NT2/D1 (cell line): ENCODE measurements at regions not wholly inside any gene's neighbourhood (a gene's known extent, or its start where the extent isn't known, plus 50 kb on each side); places are given as distances from the start of the nearest gene placed in this dataset.

Source experiments
- SUZ12 ChIP-seq: IDR thresholded peaks from 2 replicates; pipeline ENCODE4 v1.6.1; 2011; ENCODE audit not compliant: insufficient read length, insufficient read depth; ENCODE audit errors: extremely low read depth
- ZNF274 ChIP-seq: IDR thresholded peaks from 2 replicates; pipeline ENCODE4 v1.6.1; 2011; ENCODE audit warnings: mild to moderate bottlenecking, low read depth, low read length

DNA sequence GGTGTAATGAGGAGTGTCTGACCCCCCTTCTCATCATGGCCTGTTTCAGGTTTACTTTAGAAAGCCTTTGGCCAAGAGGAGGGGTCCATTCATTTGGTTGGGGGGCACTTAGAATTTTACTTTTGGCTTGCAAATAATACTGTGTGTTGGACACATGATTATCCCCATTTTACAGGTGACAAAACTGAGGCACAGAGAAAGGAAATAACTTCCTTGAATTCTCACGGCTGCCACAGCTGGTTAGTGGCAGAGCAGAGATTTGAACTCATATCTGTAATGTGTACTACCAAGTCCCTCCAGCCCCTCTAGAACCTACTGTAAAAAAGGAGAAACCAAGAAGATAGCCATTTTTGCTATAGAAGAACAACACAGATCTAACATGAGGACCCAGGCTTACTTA lies 124.8 kb upstream of the NDUFV2 start:
- no peak for TF ChIP-seq SUZ12
- TF ChIP-seq ZNF274, result no peak
